CD4-positive, alpha-beta memory T cell (primary cell): ENCODE measurements at regions not wholly inside any gene's neighbourhood (a gene's known extent, or its start where the extent isn't known, plus 50 kb on each side); places are given as distances from the start of the nearest gene placed in this dataset.
A peak's percentile ranks its signal among the peaks of the same experiment; 100 is the strongest.

Experiments used
- CTCF ChIA-PET: fragments of 350-600 bp; sonication (Branson Sonifier 250); formaldehyde crosslinking; loops from one replicate; lab custom pipeline; 2021; ENCODE audit warnings: inconsistent platforms; ENCODE audit not compliant: partially characterized antibody; lab: Charles Lee
- POLR2A ChIA-PET: fragments of 350-600 bp; sonication (Branson Sonifier 250); formaldehyde crosslinking; loops from one replicate; lab custom pipeline; 2021; ENCODE audit not compliant: partially characterized antibody; lab: Charles Lee
- DNase-seq, 5 donors: peaks; one replicate each; pipeline versions ENCODE4 v3.0.0 to v3.0.0-alpha.2; 2020 to 2022; ENCODE audit warnings: mixed read lengths in 1 of 5
- H3K27ac ChIP-seq: one replicate; pipeline ENCODE4 v1.7.0; 2013; ENCODE audit warnings: low read depth, low read length
- H3K27me3 ChIP-seq: 2 replicates; pipeline ENCODE4 v1.7.0; 2013; ENCODE audit warnings: mild to moderate bottlenecking, low read length, moderate library complexity; ENCODE audit not compliant: insufficient read depth
- H3K36me3 ChIP-seq: 2 replicates; pipeline ENCODE4 v1.7.0; 2013; ENCODE audit warnings: mild to moderate bottlenecking, low read length, moderate library complexity; ENCODE audit not compliant: insufficient read depth
- H3K4me1 ChIP-seq: 2 replicates; pipeline ENCODE4 v1.7.0; 2013; ENCODE audit warnings: mild to moderate bottlenecking, low read length, moderate library complexity; ENCODE audit not compliant: insufficient read depth
- H3K4me3 ChIP-seq, 2 donors: one replicate each; pipeline ENCODE4 v1.7.0; 2013; ENCODE audit warnings: low read length in 2 of 2, mild to moderate bottlenecking in 1 of 2
- H3K9me3 ChIP-seq, 2 donors: one replicate each; pipeline ENCODE4 v1.7.0; 2013; ENCODE audit warnings: low read length in 2 of 2, control low read depth in 1 of 2; ENCODE audit not compliant: control insufficient read depth in 1 of 2
- H3K27ac Mint-ChIP-seq, 7 donors: one replicate each; pipeline ENCODE4 v1.8.0; 2020 to 2021; ENCODE audit warnings: mixed read lengths in 7 of 7, mild to moderate bottlenecking in 6 of 7, inconsistent platforms in 3 of 7, moderate library complexity in 3 of 7
- H3K27me3 Mint-ChIP-seq, 2 donors: one replicate each; pipeline ENCODE4 v1.8.0; 2020 to 2021; ENCODE audit warnings: mixed read lengths in 2 of 2
- H3K36me3 Mint-ChIP-seq, 2 donors: one replicate each; pipeline ENCODE4 v1.8.0; 2020 to 2021; ENCODE audit warnings: mixed read lengths in 2 of 2, inconsistent platforms in 1 of 2, mild to moderate bottlenecking in 1 of 2
- H3K4me1 Mint-ChIP-seq, 4 donors: one replicate each; pipeline ENCODE4 v1.8.0; 2020 to 2021; ENCODE audit warnings: mixed read lengths in 4 of 4, mild to moderate bottlenecking in 1 of 4
- H3K4me3 Mint-ChIP-seq, 8 donors: one replicate each; pipeline ENCODE4 v1.8.0; 2020 to 2021; ENCODE audit warnings: mixed read lengths in 8 of 8, mild to moderate bottlenecking in 7 of 8, moderate library complexity in 6 of 8, inconsistent platforms in 3 of 8
- H3K9me3 Mint-ChIP-seq, 8 donors: one replicate each; pipeline ENCODE4 v1.8.0; 2020 to 2021; ENCODE audit warnings: mixed read lengths in 8 of 8, mild to moderate bottlenecking in 5 of 8, inconsistent platforms in 3 of 8, moderate library complexity in 1 of 8
- intact Hi-C: fragments of 100-400 bp; cut with micrococcal nuclease; formaldehyde crosslinking; loops from one replicate; pipeline ENCODE4 v1.15.1; 2023

GRCh38 chr1:208500375-208500774 is 256.2 kb upstream of the PLXNA2 start:
- Mint-ChIP-seq H3K4me1 (no peaks in the 10 kb centered on the region), H3K36me3 (no peaks in the 10 kb centered on the region), H3K9me3 (peaks cover 0 to 6% (median 3%) of the 10 kb centered on the region in 8 donors), H3K27ac (no peak overlapping the region), H3K4me3 (no peak overlapping the region), H3K27me3 (peaks cover 5 to 9% of the 10 kb centered on the region in 2 donors)
- no peaks in the 10 kb centered on the region for H3K4me1 ChIP-seq
- no peaks in the 10 kb centered on the region for H3K36me3 ChIP-seq
- CTCF ChIA-PET = no interaction called here
- no peak overlapping the region for H3K27ac ChIP-seq
- no peaks in the 10 kb centered on the region for H3K9me3 ChIP-seq
- H3K27me3 ChIP-seq = no peaks in the 10 kb centered on the region
- no peak for DNase-seq
- intact Hi-C loops = no loop called here
- no peak overlapping the region for H3K4me3 ChIP-seq
- POLR2A ChIA-PET = no interaction called here

- peaks cover 0 to 3% (median 1%) of the 10 kb centered on the region in 8 donors for H3K9me3 Mint-ChIP-seq
- no peak overlapping the region for H3K4me3 Mint-ChIP-seq
- H3K9me3 ChIP-seq = no peaks in the 10 kb centered on the region
- intact Hi-C loops = no loop called here
- H3K4me3 ChIP-seq = no peak overlapping the region
- H3K4me1 Mint-ChIP-seq = no peaks in the 10 kb centered on the region
- no peak for DNase-seq
- H3K27ac Mint-ChIP-seq = no peak overlapping the region
- no peaks in the 10 kb centered on the region for H3K4me1 ChIP-seq
- H3K36me3 Mint-ChIP-seq = no peaks in the 10 kb centered on the region
- H3K27ac ChIP-seq = no peak overlapping the region
- H3K27me3 ChIP-seq = no peaks in the 10 kb centered on the region
- CTCF ChIA-PET = no interaction called here
- H3K36me3 ChIP-seq = no peaks in the 10 kb centered on the region
- peaks cover 3 to 7% of the 10 kb centered on the region in 2 donors for H3K27me3 Mint-ChIP-seq
- POLR2A ChIA-PET = no interaction called here
Measured at GRCh38 chr1:208501542-208501941, 257.4 kb upstream of the PLXNA2 start.

- H3K27me3 ChIP-seq = no peaks in the 10 kb centered on the region
- H3K36me3 Mint-ChIP-seq = no peaks in the 10 kb centered on the region
- H3K4me3 ChIP-seq = no peak overlapping the region
- H3K4me1 ChIP-seq = no peaks in the 10 kb centered on the region
- no peak overlapping the region for H3K27ac Mint-ChIP-seq
- H3K9me3 ChIP-seq = no peaks in the 10 kb centered on the region
- DNase-seq = no peak
- intact Hi-C loops = no loop called here
- ChIA-PET CTCF (no interaction called here), POLR2A (no interaction called here)
- no peak overlapping the region for H3K4me3 Mint-ChIP-seq
- H3K36me3 ChIP-seq = no peaks in the 10 kb centered on the region
- H3K4me1 Mint-ChIP-seq = no peaks in the 10 kb centered on the region
- no peak overlapping the region for H3K27ac ChIP-seq
- peaks cover 0 to 3% (median 0%) of the 10 kb centered on the region in 8 donors for H3K9me3 Mint-ChIP-seq
- peaks cover 3% of the 10 kb centered on the region in 2 donors for H3K27me3 Mint-ChIP-seq
Measured at GRCh38 chr1:208503787-208504186, 259.6 kb upstream of the PLXNA2 start.

GRCh38 chr1:208506812-208507211 is 262.6 kb upstream of the PLXNA2 start:
- H3K4me1 ChIP-seq = no peaks in the 10 kb centered on the region
- Mint-ChIP-seq H3K9me3 (peaks cover 0 to 3% (median 0%) of the 10 kb centered on the region in 8 donors), H3K4me3 (no peak overlapping the region), H3K36me3 (no peaks in the 10 kb centered on the region), H3K27me3 (peaks cover 0 to 2% of the 10 kb centered on the region in 2 donors), H3K4me1 (no peaks in the 10 kb centered on the region), H3K27ac (no peak overlapping the region)
- POLR2A ChIA-PET = no interaction called here
- CTCF ChIA-PET = no interaction called here
- no peak for DNase-seq
- no peaks in the 10 kb centered on the region for H3K9me3 ChIP-seq
- no peak overlapping the region for H3K4me3 ChIP-seq
- H3K27ac ChIP-seq = no peak overlapping the region
- intact Hi-C loops = no loop called here
- H3K36me3 ChIP-seq = no peaks in the 10 kb centered on the region
- H3K27me3 ChIP-seq = no peaks in the 10 kb centered on the region

- Histone ChIP-seq H3K27me3 (no peaks in the 10 kb centered on the region), H3K9me3 (no peaks in the 10 kb centered on the region), H3K36me3 (no peaks in the 10 kb centered on the region), H3K4me1 (no peaks in the 10 kb centered on the region), H3K4me3 (no peak overlapping the region), H3K27ac (no peak overlapping the region)
- H3K9me3 Mint-ChIP-seq = no peaks in the 10 kb centered on the region
- intact Hi-C loops = no loop called here
- H3K27me3 Mint-ChIP-seq = no peaks in the 10 kb centered on the region
- no peak overlapping the region for H3K4me3 Mint-ChIP-seq
- no peaks in the 10 kb centered on the region for H3K36me3 Mint-ChIP-seq
- ChIA-PET CTCF (no interaction called here), POLR2A (no interaction called here)
- no peak for DNase-seq
- no peak overlapping the region for H3K27ac Mint-ChIP-seq
- H3K4me1 Mint-ChIP-seq = no peaks in the 10 kb centered on the region
Measured at GRCh38 chr1:208509072-208509471, 264.9 kb upstream of the PLXNA2 start.

- Histone ChIP-seq H3K4me3 (no peak overlapping the region), H3K9me3 (no peaks in the 10 kb centered on the region), H3K4me1 (no peaks in the 10 kb centered on the region), H3K27ac (no peak overlapping the region), H3K36me3 (no peaks in the 10 kb centered on the region), H3K27me3 (no peaks in the 10 kb centered on the region)
- ChIA-PET POLR2A (no interaction called here), CTCF (no interaction called here)
- Mint-ChIP-seq H3K4me1 (no peaks in the 10 kb centered on the region), H3K27ac (peak overlapping the region in 1 of 7 donors; percentile 18), H3K27me3 (no peaks in the 10 kb centered on the region), H3K36me3 (no peaks in the 10 kb centered on the region), H3K4me3 (no peak overlapping the region), H3K9me3 (peaks cover 0 to 2% (median 0%) of the 10 kb centered on the region in 8 donors)
- intact Hi-C loops = no loop called here
- no peak for DNase-seq
Measured at GRCh38 chr1:208510192-208510952, 266.2 kb upstream of the PLXNA2 start.

- no peaks in the 10 kb centered on the region for H3K36me3 Mint-ChIP-seq
- no peaks in the 10 kb centered on the region for H3K27me3 Mint-ChIP-seq
- POLR2A ChIA-PET = no interaction called here
- H3K27me3 ChIP-seq = no peaks in the 10 kb centered on the region
- no peak overlapping the region for H3K27ac ChIP-seq
- CTCF ChIA-PET = no interaction called here
- no peaks in the 10 kb centered on the region for H3K4me1 Mint-ChIP-seq
- H3K4me1 ChIP-seq = no peaks in the 10 kb centered on the region
- no peak overlapping the region for H3K27ac Mint-ChIP-seq
- no peaks in the 10 kb centered on the region for H3K36me3 ChIP-seq
- no peak overlapping the region for H3K4me3 Mint-ChIP-seq
- H3K4me3 ChIP-seq = no peak overlapping the region
- H3K9me3 ChIP-seq = no peaks in the 10 kb centered on the region
- no peak for DNase-seq
- H3K9me3 Mint-ChIP-seq = peaks cover 0 to 4% (median 0%) of the 10 kb centered on the region in 8 donors
- intact Hi-C loops = no loop called here
Measured at GRCh38 chr1:208511242-208511860, 267.2 kb upstream of the PLXNA2 start.
